Mesothelial cell of epicardium (in vitro differentiated cells): ENCODE measurements at regions not wholly inside any gene's neighbourhood (a gene's known extent, or its start where the extent isn't known, plus 50 kb on each side); places are given as distances from the start of the nearest gene placed in this dataset.

ENCODE experiments used
- DNase-seq, 2 experiments: peaks; one replicate each; pipeline ENCODE4 v3.0.0; 2021; ENCODE audit warnings: low spot score in 2 of 2; ENCODE audit not compliant: unreplicated experiment in 2 of 2
- H3K27ac Mint-ChIP-seq: 2 replicates; pipeline ENCODE4 v1.8.0; 2021; ENCODE audit warnings: mixed read lengths
- H3K27me3 Mint-ChIP-seq: 2 replicates; pipeline ENCODE4 v1.8.0; 2021; ENCODE audit warnings: low read depth, mixed read lengths
- H3K36me3 Mint-ChIP-seq: 2 replicates; pipeline ENCODE4 v1.8.0; 2021; ENCODE audit warnings: mixed read lengths
- H3K4me1 Mint-ChIP-seq: 2 replicates; pipeline ENCODE4 v1.8.0; 2021; ENCODE audit warnings: mixed read lengths
- H3K4me3 Mint-ChIP-seq: 2 replicates; pipeline ENCODE4 v1.8.0; 2021; ENCODE audit warnings: mild to moderate bottlenecking, moderate library complexity, mixed read lengths
- H3K9me3 Mint-ChIP-seq: 2 replicates; pipeline ENCODE4 v1.8.0; 2021; ENCODE audit warnings: mixed read lengths
- CTCF ChIP-seq: fragments of 200-600 bp; sonication (generic); IDR thresholded peaks from one replicate; pipeline ENCODE4 v1.5.0; 2021; ENCODE audit warnings: antibody characterized with exemption; ENCODE audit not compliant: unreplicated experiment

GRCh38 chr2:49240608-49241007 is 86.3 kb upstream of the FSHR start:
- DNase-seq = no peak
- no peaks in the 10 kb centered on the region for H3K36me3 Mint-ChIP-seq
- H3K4me3 Mint-ChIP-seq = no peak overlapping the region
- peaks cover 24% of the 10 kb centered on the region for H3K9me3 Mint-ChIP-seq
- H3K4me1 Mint-ChIP-seq = no peaks in the 10 kb centered on the region
- H3K27ac Mint-ChIP-seq = no peak overlapping the region
- no peak for TF ChIP-seq CTCF
- no peaks in the 10 kb centered on the region for H3K27me3 Mint-ChIP-seq

- TF ChIP-seq CTCF = no peak
- peaks cover 9% of the 10 kb centered on the region for H3K9me3 Mint-ChIP-seq
- no peak for DNase-seq
- no peaks in the 10 kb centered on the region for H3K27me3 Mint-ChIP-seq
- no peak overlapping the region for H3K27ac Mint-ChIP-seq
- H3K4me3 Mint-ChIP-seq = no peak overlapping the region
- H3K4me1 Mint-ChIP-seq = no peaks in the 10 kb centered on the region
- H3K36me3 Mint-ChIP-seq = no peaks in the 10 kb centered on the region
These were observed 84.3 kb upstream of the FSHR start for GRCh38 chr2:49238604-49238960.

- Mint-ChIP-seq H3K9me3 (peaks cover 5% of the 10 kb centered on the region), H3K4me3 (no peak overlapping the region), H3K27ac (no peak overlapping the region), H3K36me3 (no peaks in the 10 kb centered on the region), H3K4me1 (no peaks in the 10 kb centered on the region), H3K27me3 (no peaks in the 10 kb centered on the region)
- DNase-seq = no peak
- no peak for TF ChIP-seq CTCF
These were observed 83.7 kb upstream of the FSHR start for GRCh38 chr2:49237867-49238603.

- H3K36me3 Mint-ChIP-seq = no peaks in the 10 kb centered on the region
- peaks cover 9% of the 10 kb centered on the region for H3K9me3 Mint-ChIP-seq
- H3K27me3 Mint-ChIP-seq = no peaks in the 10 kb centered on the region
- no peak for TF ChIP-seq CTCF
- no peaks in the 10 kb centered on the region for H3K4me1 Mint-ChIP-seq
- no peak for DNase-seq
- no peak overlapping the region for H3K4me3 Mint-ChIP-seq
- no peak overlapping the region for H3K27ac Mint-ChIP-seq
These were observed 82.0 kb upstream of the FSHR start for GRCh38 chr2:49236316-49236715.

GRCh38 chr2:49226360-49226759 is 72.0 kb upstream of the FSHR start:
- Mint-ChIP-seq H3K27ac (no peak overlapping the region), H3K4me1 (peaks cover 11% of the 10 kb centered on the region), H3K27me3 (no peaks in the 10 kb centered on the region), H3K36me3 (no peaks in the 10 kb centered on the region), H3K4me3 (no peak overlapping the region), H3K9me3 (peaks cover 13% of the 10 kb centered on the region)
- no peak for DNase-seq
- no peak for TF ChIP-seq CTCF

- H3K4me3 Mint-ChIP-seq = no peak overlapping the region
- no peaks in the 10 kb centered on the region for H3K27me3 Mint-ChIP-seq
- H3K4me1 Mint-ChIP-seq = peaks cover 11% of the 10 kb centered on the region
- H3K9me3 Mint-ChIP-seq = peaks cover 2% of the 10 kb centered on the region
- DNase-seq = no peak
- no peak for TF ChIP-seq CTCF
- no peaks in the 10 kb centered on the region for H3K36me3 Mint-ChIP-seq
- no peak overlapping the region for H3K27ac Mint-ChIP-seq
These were observed 70.8 kb upstream of the FSHR start for GRCh38 chr2:49225126-49225525.
